Adrenal gland (tissue), 5 donors: ENCODE measurements at regions not wholly inside any gene's neighbourhood (a gene's known extent, or its start where the extent isn't known, plus 50 kb on each side); places are given as distances from the start of the nearest gene placed in this dataset.

Experiments used
- CTCF ChIP-seq, 6 experiments: fragments of 450-650 bp in 4 of 6; fragments of 200-600 bp in 2 of 6; sonication (generic) in 1 of 6; IDR thresholded peaks; 1 replicate in 5 of 6; 2 replicates in 1 of 6; pipeline versions ENCODE4 v1.5.1 to v1.8.0; 2016 to 2021; ENCODE audit warnings: antibody characterized with exemption in 6 of 6, mild to moderate bottlenecking in 2 of 6, moderate library complexity in 1 of 6
- POLR2A ChIP-seq, 2 donors: fragments of 450-650 bp; IDR thresholded peaks; one replicate each; pipeline ENCODE4 v1.6.1; 2017; ENCODE audit warnings: antibody characterized with exemption in 2 of 2, mild to moderate bottlenecking in 2 of 2, moderate library complexity in 1 of 2
- donor health status: DM: no; HTN: no; CAD: no.

GRCh38 chr2:191612496-191612895 is 65.4 kb upstream of the NABP1 start:
- TF ChIP-seq CTCF (IDR thresholded peaks at IDR 0.05) (no peak), POLR2A (IDR thresholded peaks at IDR 0.05) (no peak)
